IMR-90 (cell line): ENCODE measurements at regions not wholly inside any gene's neighbourhood (a gene's known extent, or its start where the extent isn't known, plus 50 kb on each side); places are given as distances from the start of the nearest gene placed in this dataset.

Source experiments
- ATAC-seq: fragments of 200-7000 bp; cut with Tn5 transposase; 2 replicates; pipeline ENCODE4 v1.9.1; 2020; ENCODE audit warnings: low read depth, mild to moderate bottlenecking, moderate library complexity
- BruUV-seq: library from RNA; stranded (reverse); fragments of 400-500 nt; replicated peaks from 2 replicates; lab custom pipeline; 2021; lab: Mats Ljungman, UMichigan
- CTCF ChIA-PET: fragments of 300-600 bp; formaldehyde crosslinking; extraction: SDS; loops from one replicate; lab custom pipeline; 2021; ENCODE audit warnings: antibody characterized with exemption; lab: Yijun Ruan, JAX
- POLR2A ChIA-PET: fragments of 300-600 bp; sonication (Branson Sonifier 250); formaldehyde crosslinking; loops from one replicate; lab custom pipeline; 2022; ENCODE audit warnings: antibody characterized with exemption; ENCODE audit not compliant: unreplicated experiment; lab: Charles Lee
- DNase-seq: peaks from one replicate; pipeline ENCODE4 v3.0.0; 2013
- H2AFZ ChIP-seq: replicated peaks from 2 replicates; pipeline ENCODE3; 2013; ENCODE audit warnings: low read length, mild to moderate bottlenecking; ENCODE audit not compliant: poor library complexity
- H2AK5ac ChIP-seq: 2 replicates; pipeline ENCODE4 v1.6.1; 2013; ENCODE audit warnings: low read depth, low read length, inconsistent platforms
- H2AK9ac ChIP-seq: replicated peaks from 2 replicates; pipeline ENCODE3; 2013; ENCODE audit warnings: mild to moderate bottlenecking, low read depth, low read length, moderate library complexity; ENCODE audit not compliant: poor library complexity
- H2BK120ac ChIP-seq: 2 replicates; pipeline ENCODE4 v1.6.1; 2013; ENCODE audit warnings: low read depth, low read length, inconsistent platforms
- H2BK15ac ChIP-seq: 3 replicates; pipeline ENCODE4 v1.6.1; 2013; ENCODE audit warnings: low read depth, low read length, inconsistent platforms
- H2BK20ac ChIP-seq: 2 replicates; pipeline ENCODE4 v1.6.1; 2013; ENCODE audit warnings: low read depth, mild to moderate bottlenecking, inconsistent platforms, low read length, moderate library complexity
- H2BK5ac ChIP-seq: 2 replicates; pipeline ENCODE4 v1.6.1; 2013; ENCODE audit warnings: mild to moderate bottlenecking, low read depth, low read length, inconsistent platforms; ENCODE audit not compliant: poor library complexity, severe bottlenecking
- H3K14ac ChIP-seq: replicated peaks from 2 replicates; pipeline ENCODE4 v1.6.1; 2013; ENCODE audit warnings: low read depth, low read length, inconsistent platforms
- H3K18ac ChIP-seq: 2 replicates; pipeline ENCODE4 v1.6.1; 2013; ENCODE audit warnings: low read depth, low read length, control low read depth
- H3K23ac ChIP-seq: 2 replicates; pipeline ENCODE4 v1.6.1; 2013; ENCODE audit warnings: low read depth, low read length, inconsistent platforms
- H3K27ac ChIP-seq: 2 replicates; pipeline ENCODE4 v1.5.1; 2013; ENCODE audit warnings: mild to moderate bottlenecking, control low read depth, low read length; ENCODE audit not compliant: insufficient read depth
- H3K27me3 ChIP-seq: 2 replicates; pipeline ENCODE4 v1.6.1; 2013; ENCODE audit warnings: low read length; ENCODE audit not compliant: control insufficient read depth, insufficient read depth
- H3K36me3 ChIP-seq: 2 replicates; pipeline ENCODE4 v1.6.1; 2013; ENCODE audit warnings: low read length, mixed read lengths; ENCODE audit not compliant: control insufficient read depth, insufficient read depth
- H3K4ac ChIP-seq: 2 replicates; pipeline ENCODE4 v1.6.1; 2013; ENCODE audit warnings: low read depth, low read length, inconsistent platforms
- H3K4me1 ChIP-seq: 2 replicates; pipeline ENCODE4 v1.6.1; 2013; ENCODE audit warnings: low read length, mixed read lengths; ENCODE audit not compliant: control insufficient read depth, insufficient read depth
- H3K4me2 ChIP-seq: 2 replicates; pipeline ENCODE4 v1.6.1; 2013; ENCODE audit warnings: low read depth, mild to moderate bottlenecking, control low read depth, low read length, moderate library complexity
- H3K4me3 ChIP-seq: 2 replicates; pipeline ENCODE4 v1.5.1; 2013; ENCODE audit warnings: low read depth, mild to moderate bottlenecking, control low read depth, low read length, moderate library complexity; ENCODE audit not compliant: insufficient read depth
- H3K56ac ChIP-seq: 2 replicates; pipeline ENCODE4 v1.6.1; 2013; ENCODE audit warnings: low read length, inconsistent platforms; ENCODE audit not compliant: insufficient read depth; ENCODE audit errors: extremely low read depth
- H3K79me1 ChIP-seq, 2 experiments: 2 replicates each; pipeline ENCODE4 v1.6.1; 2013; ENCODE audit warnings: low read length in 2 of 2, inconsistent platforms in 1 of 2, low read depth in 1 of 2
- H3K9ac ChIP-seq: 2 replicates; pipeline ENCODE4 v1.6.1; 2013; ENCODE audit warnings: low read depth, low read length, control low read depth
- H3K9me1 ChIP-seq: 2 replicates; pipeline ENCODE4 v1.6.1; 2013; ENCODE audit warnings: low read length, inconsistent platforms; ENCODE audit not compliant: insufficient read depth
- H3K9me3 ChIP-seq: 2 replicates; pipeline ENCODE4 v1.6.1; 2013; ENCODE audit warnings: low read length; ENCODE audit not compliant: control insufficient read depth, insufficient read depth
- H4K20me1 ChIP-seq: 2 replicates; pipeline ENCODE4 v1.6.1; 2013; ENCODE audit warnings: low read length, inconsistent platforms; ENCODE audit not compliant: insufficient read depth
- H4K5ac ChIP-seq: 2 replicates; pipeline ENCODE4 v1.6.1; 2013; ENCODE audit warnings: mild to moderate bottlenecking, low read depth, low read length, control low read depth
- H4K8ac ChIP-seq, 2 experiments: 2 replicates each; pipeline ENCODE4 v1.6.1; 2013; ENCODE audit warnings: low read depth in 2 of 2, low read length in 2 of 2, control low read depth in 1 of 2, inconsistent platforms in 1 of 2
- H4K91ac ChIP-seq: 2 replicates; pipeline ENCODE4 v1.6.1; 2013; ENCODE audit warnings: low read depth, low read length, inconsistent platforms; ENCODE audit not compliant: insufficient read depth
- BHLHE40 ChIP-seq: fragments of 150-350 bp; IDR thresholded peaks from 2 replicates; pipeline ENCODE4 v1.6.1; 2016; ENCODE audit warnings: mild to moderate bottlenecking, low read depth, low read length
- CEBPB ChIP-seq: IDR thresholded peaks from 2 replicates; pipeline ENCODE4 v1.6.1; 2012; ENCODE audit warnings: low read depth, low read length, improper control_type of control experiment
- MAZ ChIP-seq: IDR thresholded peaks from 2 replicates; pipeline ENCODE4 v1.6.1; 2012; ENCODE audit warnings: low read depth, mild to moderate bottlenecking, low read length, improper control_type of control experiment, moderate library complexity, borderline replicate concordance
- MXI1 ChIP-seq: IDR thresholded peaks from 2 replicates; pipeline ENCODE4 v1.6.1; 2012; ENCODE audit warnings: low read depth, mild to moderate bottlenecking, low read length, moderate library complexity, borderline replicate concordance
- POLR2A ChIP-seq: IDR thresholded peaks from 2 replicates; pipeline ENCODE4 v1.6.1; 2012; ENCODE audit warnings: mild to moderate bottlenecking, low read depth, low read length
- RAD21 ChIP-seq: IDR thresholded peaks from 2 replicates; pipeline ENCODE4 v1.6.1; 2012; ENCODE audit warnings: low read length, improper control_type of control experiment
- RCOR1 ChIP-seq: IDR thresholded peaks from 2 replicates; pipeline ENCODE4 v1.6.1; 2012; ENCODE audit warnings: mild to moderate bottlenecking, low read length, improper control_type of control experiment; ENCODE audit not compliant: insufficient replicate concordance
- RFX5 ChIP-seq: IDR thresholded peaks from 2 replicates; pipeline ENCODE4 v1.8.0; 2012; ENCODE audit warnings: low read depth, mild to moderate bottlenecking, low read length, moderate library complexity
- WGBS, 2 experiments: methylation state at CpG; one replicate each; pipeline versions ENCODE4 v1.1.5 to v1.1.7; 2013; ENCODE audit warnings: missing lambda C conversion rate in 2 of 2; ENCODE audit not compliant: insufficient read length in 1 of 2; ENCODE audit errors: extremely low coverage in 2 of 2; 5-methylcytosine and 5-hydroxymethylcytosine counted together
- dilution Hi-C: fragments of 300-500 bp; cut with HindIII; formaldehyde crosslinking; loops from one replicate; pipeline ENCODE4 v1.14.3; 2018; ENCODE audit warnings: low sequenced_read_pairs; ENCODE audit not compliant: unreplicated experiment
- in situ Hi-C: fragments of 300-500 bp; cut with MboI; formaldehyde crosslinking; loops from 3 replicates; pipeline ENCODE4 v1.14.3; 2019; ENCODE audit warnings: low sequenced_read_pairs, inconsistent platforms, mixed read lengths
- intact Hi-C: fragments of 100-400 bp; cut with micrococcal nuclease; formaldehyde crosslinking; loops from 2 replicates; pipeline ENCODE4 v1.10.0; 2022
- TF ChIP-seq, protein P1 (sequence below): fragments of 150-350 bp; IDR thresholded peaks from 2 replicates; pipeline ENCODE4 v1.6.1; 2016; ENCODE audit warnings: low read depth, mild to moderate bottlenecking, low read length, moderate library complexity, borderline replicate concordance
- TF ChIP-seq, protein P2 (sequence below): fragments of 150-350 bp; IDR thresholded peaks from 2 replicates; pipeline ENCODE4 v1.6.1; 2017; ENCODE audit warnings: mild to moderate bottlenecking, antibody characterized with exemption, low read length, low read depth
- TF ChIP-seq, protein P3 (sequence below): conservative IDR thresholded peaks from 2 replicates; pipeline ENCODE4 v1.5.1; 2012; ENCODE audit warnings: mild to moderate bottlenecking, low read depth, low read length, improper control_type of control experiment

DNA sequence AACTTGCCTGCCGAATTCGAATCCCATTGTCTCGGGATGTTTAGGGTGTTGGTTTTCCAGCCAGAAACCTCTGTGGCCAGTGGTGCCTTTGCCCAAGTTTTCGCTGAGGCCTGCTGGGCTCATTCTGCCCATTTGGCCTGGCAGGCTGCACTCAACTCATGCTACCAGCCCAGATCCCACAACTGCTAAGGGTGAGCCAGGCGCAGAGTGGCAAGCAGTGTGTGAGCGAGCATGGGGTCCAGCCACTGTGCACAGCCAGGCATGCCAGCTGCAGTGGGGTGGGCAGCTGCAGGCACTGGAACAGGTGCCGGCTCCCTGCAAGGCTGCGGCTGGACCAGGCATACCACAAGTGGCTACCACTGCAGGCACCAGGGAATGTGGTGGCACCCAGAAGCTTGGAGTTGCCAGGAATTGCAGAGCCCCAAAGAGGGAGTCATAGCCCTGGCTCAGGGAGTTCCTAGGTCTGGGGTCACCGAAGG is 151.4 kb upstream of the P2RY1 start:
- Histone ChIP-seq H2BK20ac (no peak overlapping the region), H2AFZ (no peak overlapping the region), H3K27ac (no peak overlapping the region), H3K4ac (no peak overlapping the region), H2AK9ac (no peak overlapping the region), H3K9me3 (no peaks in the 10 kb centered on the region), H2BK15ac (no peak overlapping the region), H4K91ac (no peak overlapping the region), H3K4me2 (no peak overlapping the region), H3K36me3 (no peaks in the 10 kb centered on the region), H2BK120ac (no peak overlapping the region), H4K5ac (no peak overlapping the region), H3K9me1 (no peaks in the 10 kb centered on the region), H3K79me1 (no peaks in the 10 kb centered on the region), H3K23ac (no peak overlapping the region), H2BK5ac (no peak overlapping the region), H4K20me1 (no peaks in the 10 kb centered on the region), H3K27me3 (no peaks in the 10 kb centered on the region), H2AK5ac (no peak overlapping the region), H3K56ac (no peak overlapping the region), H3K18ac (no peak overlapping the region), H3K4me1 (no peaks in the 10 kb centered on the region), H4K8ac (no peak overlapping the region), H3K14ac (no peak overlapping the region), H3K4me3 (no peak overlapping the region), H3K9ac (no peak overlapping the region)
- intact Hi-C loops (no loop called here), dilution Hi-C loops (no loop called here), in situ Hi-C loops (no loop called here)
- ChIA-PET CTCF (no interaction called here), POLR2A (no interaction called here)
- WGBS, 2 experiments, result 86% methylated on average over 3 of the region's 9 CpGs; no CpG with 5 or more reads in 1 of the 2 experiments
- no peak for TF ChIP-seq POLR2A
- TF ChIP-seq CEBPB, result no peak
- TF ChIP-seq MAZ, result no peak
- TF ChIP-seq, protein P1, sequence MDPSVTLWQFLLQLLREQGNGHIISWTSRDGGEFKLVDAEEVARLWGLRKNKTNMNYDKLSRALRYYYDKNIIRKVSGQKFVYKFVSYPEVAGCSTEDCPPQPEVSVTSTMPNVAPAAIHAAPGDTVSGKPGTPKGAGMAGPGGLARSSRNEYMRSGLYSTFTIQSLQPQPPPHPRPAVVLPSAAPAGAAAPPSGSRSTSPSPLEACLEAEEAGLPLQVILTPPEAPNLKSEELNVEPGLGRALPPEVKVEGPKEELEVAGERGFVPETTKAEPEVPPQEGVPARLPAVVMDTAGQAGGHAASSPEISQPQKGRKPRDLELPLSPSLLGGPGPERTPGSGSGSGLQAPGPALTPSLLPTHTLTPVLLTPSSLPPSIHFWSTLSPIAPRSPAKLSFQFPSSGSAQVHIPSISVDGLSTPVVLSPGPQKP, result no peak
- no peak for TF ChIP-seq RFX5
- TF ChIP-seq, protein P2, sequence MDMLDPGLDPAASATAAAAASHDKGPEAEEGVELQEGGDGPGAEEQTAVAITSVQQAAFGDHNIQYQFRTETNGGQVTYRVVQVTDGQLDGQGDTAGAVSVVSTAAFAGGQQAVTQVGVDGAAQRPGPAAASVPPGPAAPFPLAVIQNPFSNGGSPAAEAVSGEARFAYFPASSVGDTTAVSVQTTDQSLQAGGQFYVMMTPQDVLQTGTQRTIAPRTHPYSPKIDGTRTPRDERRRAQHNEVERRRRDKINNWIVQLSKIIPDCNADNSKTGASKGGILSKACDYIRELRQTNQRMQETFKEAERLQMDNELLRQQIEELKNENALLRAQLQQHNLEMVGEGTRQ, result no peak
- TF ChIP-seq, protein P3, sequence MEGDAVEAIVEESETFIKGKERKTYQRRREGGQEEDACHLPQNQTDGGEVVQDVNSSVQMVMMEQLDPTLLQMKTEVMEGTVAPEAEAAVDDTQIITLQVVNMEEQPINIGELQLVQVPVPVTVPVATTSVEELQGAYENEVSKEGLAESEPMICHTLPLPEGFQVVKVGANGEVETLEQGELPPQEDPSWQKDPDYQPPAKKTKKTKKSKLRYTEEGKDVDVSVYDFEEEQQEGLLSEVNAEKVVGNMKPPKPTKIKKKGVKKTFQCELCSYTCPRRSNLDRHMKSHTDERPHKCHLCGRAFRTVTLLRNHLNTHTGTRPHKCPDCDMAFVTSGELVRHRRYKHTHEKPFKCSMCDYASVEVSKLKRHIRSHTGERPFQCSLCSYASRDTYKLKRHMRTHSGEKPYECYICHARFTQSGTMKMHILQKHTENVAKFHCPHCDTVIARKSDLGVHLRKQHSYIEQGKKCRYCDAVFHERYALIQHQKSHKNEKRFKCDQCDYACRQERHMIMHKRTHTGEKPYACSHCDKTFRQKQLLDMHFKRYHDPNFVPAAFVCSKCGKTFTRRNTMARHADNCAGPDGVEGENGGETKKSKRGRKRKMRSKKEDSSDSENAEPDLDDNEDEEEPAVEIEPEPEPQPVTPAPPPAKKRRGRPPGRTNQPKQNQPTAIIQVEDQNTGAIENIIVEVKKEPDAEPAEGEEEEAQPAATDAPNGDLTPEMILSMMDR, result no peak
- TF ChIP-seq RAD21, result no peak
- no peak for TF ChIP-seq MXI1
- no peak for TF ChIP-seq RCOR1
- TF ChIP-seq BHLHE40, result no peak
- ATAC-seq (no peak), DNase-seq (no peak)
- BruUV-seq, result no TSS peak
